Keratinocyte (primary cell): ENCODE measurements at regions not wholly inside any gene's neighbourhood (a gene's known extent, or its start where the extent isn't known, plus 50 kb on each side); places are given as distances from the start of the nearest gene placed in this dataset.

ENCODE experiments used
- EZH2 ChIP-seq: IDR thresholded peaks from one replicate; pipeline ENCODE4 v1.6.1; 2012; ENCODE audit warnings: inconsistent platforms, mild to moderate bottlenecking, low read length, moderate library complexity
- TF ChIP-seq, protein P1 (sequence below), 3 experiments: IDR thresholded peaks in 1 of 3; conservative IDR thresholded peaks in 1 of 3; optimal IDR thresholded peaks in 1 of 3; 2 replicates in 2 of 3; 3 replicates in 1 of 3; pipeline versions ENCODE3 to v1.5.1; 2011; ENCODE audit warnings: low read length in 3 of 3, mild to moderate bottlenecking in 3 of 3, moderate library complexity in 2 of 3, control low read depth in 1 of 3, inconsistent platforms in 1 of 3; ENCODE audit not compliant: insufficient read depth in 2 of 3; ENCODE audit errors: extremely low read depth in 1 of 3

DNA sequence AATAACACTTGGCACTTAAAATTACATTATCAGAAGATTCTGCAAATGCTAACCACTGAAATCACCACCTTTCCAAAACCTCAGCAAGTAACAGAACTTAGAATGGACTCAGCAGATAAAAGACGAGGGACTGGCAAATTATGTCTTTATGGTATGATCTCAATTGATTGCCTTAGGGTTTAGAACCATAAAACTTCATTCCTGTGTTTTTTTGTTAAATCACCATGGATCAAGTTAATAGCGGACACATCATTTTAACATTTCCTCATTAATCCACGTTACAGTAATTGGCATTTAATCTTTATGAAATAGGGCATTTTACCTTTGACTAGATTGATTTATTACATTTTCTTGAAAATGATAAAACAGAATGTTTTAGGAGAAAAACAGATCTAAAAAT is 2070.3 kb downstream of the PCDH9 start:
- TF ChIP-seq, protein P1, sequence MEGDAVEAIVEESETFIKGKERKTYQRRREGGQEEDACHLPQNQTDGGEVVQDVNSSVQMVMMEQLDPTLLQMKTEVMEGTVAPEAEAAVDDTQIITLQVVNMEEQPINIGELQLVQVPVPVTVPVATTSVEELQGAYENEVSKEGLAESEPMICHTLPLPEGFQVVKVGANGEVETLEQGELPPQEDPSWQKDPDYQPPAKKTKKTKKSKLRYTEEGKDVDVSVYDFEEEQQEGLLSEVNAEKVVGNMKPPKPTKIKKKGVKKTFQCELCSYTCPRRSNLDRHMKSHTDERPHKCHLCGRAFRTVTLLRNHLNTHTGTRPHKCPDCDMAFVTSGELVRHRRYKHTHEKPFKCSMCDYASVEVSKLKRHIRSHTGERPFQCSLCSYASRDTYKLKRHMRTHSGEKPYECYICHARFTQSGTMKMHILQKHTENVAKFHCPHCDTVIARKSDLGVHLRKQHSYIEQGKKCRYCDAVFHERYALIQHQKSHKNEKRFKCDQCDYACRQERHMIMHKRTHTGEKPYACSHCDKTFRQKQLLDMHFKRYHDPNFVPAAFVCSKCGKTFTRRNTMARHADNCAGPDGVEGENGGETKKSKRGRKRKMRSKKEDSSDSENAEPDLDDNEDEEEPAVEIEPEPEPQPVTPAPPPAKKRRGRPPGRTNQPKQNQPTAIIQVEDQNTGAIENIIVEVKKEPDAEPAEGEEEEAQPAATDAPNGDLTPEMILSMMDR (optimal IDR thresholded peaks at IDR 0.05 in 1 of 3, IDR thresholded peaks at IDR 0.05 in 1 of 3, conservative IDR thresholded peaks at IDR 0.05 in 1 of 3; ENCODE audit: extremely low read depth in 1 of 3, insufficient read depth in 2 of 3, low read length in 3 of 3), result no peak
- no peak for TF ChIP-seq EZH2
